ENCODE measurements at regions not wholly inside any gene's neighbourhood (a gene's known extent, or its start where the extent isn't known, plus 50 kb on each side); places are given as distances from the start of the nearest gene placed in this dataset.

- ChIA-PET POLR2A (interaction anchor here (0.7 kb wide), 1 partner anchor 558 kb away, joined by 3 read pairs; no protein-coding TSS in a partner anchor), CTCF (no interaction called here)
- H3K27ac ChIP-seq (ENCODE audit: extremely low read depth, low read depth, low read length), result no peak overlapping the region
- TF ChIP-seq ZNF670 (tag by site-specific recombination; IDR thresholded peaks at IDR 0.05; ENCODE audit: low read depth) (no peak), ZNF280C (tag by site-specific recombination; IDR thresholded peaks at IDR 0.05) (no peak), ZNF518A (tag by site-specific recombination; conservative IDR thresholded peaks at IDR 0.05; ENCODE audit: low read depth) (no peak), ZNF214 (tag by site-specific recombination; IDR thresholded peaks at IDR 0.05; ENCODE audit: borderline replicate concordance) (no peak), ZNF768 (tag by site-specific recombination; IDR thresholded peaks at IDR 0.05) (no peak), ZNF274 (IDR thresholded peaks at IDR 0.05; ENCODE audit: low read length) (no peak), ZNF274 (tag by site-specific recombination; IDR thresholded peaks at IDR 0.05; ENCODE audit: borderline replicate concordance) (no peak), ZBTB17 (tag by site-specific recombination; IDR thresholded peaks at IDR 0.05) (no peak), ZNF221 (tag by site-specific recombination; IDR thresholded peaks at IDR 0.05; ENCODE audit: borderline replicate concordance) (no peak), ZNF660 (tag by site-specific recombination; IDR thresholded peaks at IDR 0.05) (no peak), ZNF747 (tag by site-specific recombination; IDR thresholded peaks at IDR 0.05) (no peak), ZNF776 (tag by site-specific recombination; IDR thresholded peaks at IDR 0.05; ENCODE audit: borderline replicate concordance) (no peak), ZNF146 (tag by site-specific recombination; IDR thresholded peaks at IDR 0.05) (no peak), ZNF623 (tag by site-specific recombination; IDR thresholded peaks at IDR 0.05) (no peak), ZNF510 (tag by site-specific recombination; IDR thresholded peaks at IDR 0.05; ENCODE audit: insufficient replicate concordance) (no peak), ZNF433 (tag by site-specific recombination; IDR thresholded peaks at IDR 0.05; ENCODE audit: low read depth) (no peak), ZNF707 (tag by site-specific recombination; IDR thresholded peaks at IDR 0.05) (no peak), ZNF639 (tag by site-specific recombination; IDR thresholded peaks at IDR 0.05) (no peak), ZSCAN18 (tag by site-specific recombination; IDR thresholded peaks at IDR 0.05) (no peak)
- no peaks in the 10 kb centered on the region for H3K36me3 ChIP-seq (ENCODE audit: control insufficient read depth in 2 of 2, insufficient read depth in 1 of 2, low read length in 2 of 2)
- no peaks in the 10 kb centered on the region for H3K9me3 ChIP-seq (ENCODE audit: control insufficient read depth, insufficient read depth, low read depth, low read length)
- no peak overlapping the region for H3K4me3 ChIP-seq (ENCODE audit: low read depth, low read length)
- H3K4me1 ChIP-seq (ENCODE audit: control insufficient read depth, insufficient read depth, low read length), result no peaks in the 10 kb centered on the region
Observed at GRCh38 chr9:108519437-108519836, 336.3 kb downstream of the ACTL7B start.
